HG03575 (cell line): ENCODE measurements at regions not wholly inside any gene's neighbourhood (a gene's known extent, or its start where the extent isn't known, plus 50 kb on each side); places are given as distances from the start of the nearest gene placed in this dataset.

Source experiments
- ATAC-seq: cut with Tn5 transposase; IDR thresholded peaks from one replicate; pipeline ENCODE4 v1.9.1; 2021; ENCODE audit not compliant: unreplicated experiment, insufficient number of reproducible peaks, low FRiP score; ENCODE audit errors: extremely low read depth

- no peak for ATAC-seq
These were observed 395.2 kb upstream of the KIF2A start for GRCh38 chr5:61910771-61911170.

DNA sequence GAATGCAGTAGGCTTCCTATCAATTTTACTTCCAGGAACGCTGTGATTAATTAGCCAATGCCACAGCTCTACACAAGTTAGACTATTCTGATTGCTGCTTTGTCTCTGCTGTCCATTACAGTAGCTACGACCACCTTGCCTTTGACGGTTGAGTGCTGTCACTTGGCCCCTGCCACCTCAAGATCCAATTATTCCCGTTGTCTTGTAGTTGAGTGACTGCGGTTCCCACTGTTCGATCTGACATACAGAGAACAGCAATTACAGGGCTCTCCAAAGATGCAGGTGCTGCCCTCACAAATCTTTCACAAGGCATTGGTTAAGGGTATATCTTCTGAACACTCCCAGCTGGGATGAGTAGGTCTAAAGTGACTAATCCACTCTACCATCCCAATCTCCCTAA lies 393.4 kb upstream of the KIF2A start:
- no peak for ATAC-seq

DNA sequence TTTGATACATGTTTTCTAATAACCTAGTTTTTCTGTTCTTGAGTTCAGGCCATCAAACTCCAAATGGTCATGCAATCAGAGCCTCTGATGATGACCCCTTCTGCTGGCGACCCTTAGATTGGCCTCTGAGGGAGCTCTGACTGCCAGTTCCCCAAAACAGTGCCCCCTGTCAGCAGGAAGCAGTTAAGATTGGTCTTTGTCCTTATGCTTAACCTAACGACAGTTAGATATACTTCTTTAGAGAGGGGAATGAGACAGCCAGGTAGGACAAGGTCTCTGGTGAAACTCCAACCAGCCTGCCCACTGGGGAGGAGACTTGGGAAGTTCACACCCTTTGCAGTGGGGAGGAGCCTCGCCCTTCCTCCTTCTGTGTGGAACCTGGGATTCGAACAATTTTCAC lies 390.4 kb upstream of the KIF2A start:
- no peak for ATAC-seq

GRCh38 chr5:61916621-61917620 lies 389.1 kb upstream of the KIF2A start:
- no peak for ATAC-seq

- no peak for ATAC-seq
These were observed 387.4 kb upstream of the KIF2A start for GRCh38 chr5:61918611-61919010.

- no peak for ATAC-seq
These were observed 386.1 kb upstream of the KIF2A start for GRCh38 chr5:61919920-61920319.

DNA sequence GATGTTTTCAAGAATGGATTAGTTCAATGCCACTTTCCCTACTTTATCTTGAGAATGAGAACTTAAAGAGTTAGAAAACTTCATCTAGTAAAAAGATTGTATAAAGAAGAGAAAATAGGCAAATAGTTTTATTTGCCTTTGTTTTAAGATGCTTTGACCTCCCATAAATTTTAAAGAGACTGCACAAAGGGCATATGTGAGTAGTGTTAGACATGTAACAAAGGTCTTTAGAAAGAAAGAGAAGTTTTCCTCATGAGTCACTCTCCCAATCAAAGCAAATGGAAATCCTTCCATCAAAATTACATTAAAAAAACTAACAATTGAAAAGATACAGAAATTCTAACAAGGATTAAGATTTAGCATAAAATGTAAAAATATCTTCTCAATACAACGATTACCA lies 381.8 kb upstream of the KIF2A start:
- no peak for ATAC-seq

GRCh38 chr5:61926911-61927310 lies 379.1 kb upstream of the KIF2A start:
- no peak for ATAC-seq

GRCh38 chr5:61931236-61931635 lies 374.8 kb upstream of the KIF2A start:
- no peak for ATAC-seq

DNA sequence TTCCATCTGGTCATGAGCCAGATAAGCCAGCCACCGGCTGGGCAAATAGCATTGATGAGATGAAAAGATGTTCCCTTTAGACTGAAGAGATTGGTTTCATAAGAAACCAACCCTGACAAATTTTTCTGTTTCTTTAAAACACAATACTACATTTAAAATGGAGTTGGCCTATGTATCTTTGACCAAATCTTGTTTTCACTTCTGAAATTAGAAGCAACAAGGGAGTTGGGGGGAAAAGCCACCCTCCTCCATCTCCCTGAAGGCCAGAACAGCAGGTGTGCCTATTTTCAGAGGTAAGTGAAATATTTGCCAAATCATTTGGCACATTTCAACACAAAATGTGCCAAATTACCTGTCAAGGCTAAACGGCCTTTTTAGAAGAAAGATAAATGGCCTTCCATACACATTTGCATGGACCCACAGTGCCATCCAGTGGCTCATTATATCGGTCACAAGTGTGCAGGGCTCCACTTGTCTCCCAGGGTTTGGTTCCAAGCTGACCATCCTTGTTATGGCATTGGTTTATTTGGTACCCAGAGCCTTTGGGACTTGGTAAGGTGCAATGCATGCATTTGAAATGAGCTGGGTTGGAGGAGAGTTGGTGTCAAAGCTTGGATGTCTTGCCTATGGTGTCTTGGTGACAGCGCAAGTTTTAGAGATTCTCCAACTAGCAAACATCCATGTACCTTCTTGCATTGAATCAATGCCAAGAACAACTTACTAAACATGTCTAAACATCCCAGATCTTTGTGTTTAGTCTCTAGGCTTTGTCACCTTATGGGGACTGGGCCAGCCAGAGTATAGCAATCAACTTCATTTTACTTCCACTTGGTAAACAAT lies 372.0 kb upstream of the KIF2A start:
- ATAC-seq = no peak

DNA sequence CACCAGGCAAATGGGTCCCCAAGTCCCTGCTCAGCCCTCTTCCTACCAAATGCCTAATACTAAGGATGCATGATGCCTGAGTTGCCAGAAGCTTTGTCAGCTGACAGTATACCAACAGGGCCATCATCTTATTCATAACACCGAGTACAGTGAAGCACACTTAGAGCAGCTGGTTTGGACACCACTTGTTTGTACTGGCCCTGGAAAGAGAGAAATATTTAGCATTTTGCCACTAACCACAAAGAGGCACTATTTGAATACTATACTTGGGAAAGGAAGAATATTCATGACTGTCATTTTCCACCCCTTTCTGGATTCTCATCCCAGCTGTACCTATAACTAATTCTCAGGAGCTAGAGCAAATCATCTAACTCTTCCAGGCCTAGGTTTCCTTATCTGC lies 364.4 kb upstream of the KIF2A start:
- no peak for ATAC-seq

GRCh38 chr5:61942462-61943049 lies 363.4 kb upstream of the KIF2A start:
- ATAC-seq = no peak

DNA sequence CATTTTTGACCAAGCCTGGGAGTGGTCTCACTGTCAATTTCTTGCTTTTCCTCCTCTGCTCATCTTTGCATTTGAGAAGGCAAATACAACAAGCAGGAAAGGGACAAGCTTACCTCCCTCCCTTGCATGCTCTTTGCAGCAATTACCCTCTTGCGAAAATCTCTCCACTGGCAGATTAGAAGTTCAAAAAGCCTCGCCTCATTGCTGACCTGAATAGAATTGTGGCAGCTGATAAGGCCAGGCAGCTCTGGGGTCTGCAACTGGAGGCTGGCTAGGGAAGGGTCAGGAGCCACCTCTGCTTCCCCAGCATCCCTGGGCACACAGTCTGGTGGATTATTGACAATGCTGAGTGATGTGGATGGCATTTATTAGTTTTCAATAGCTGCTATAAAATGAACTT lies 362.3 kb upstream of the KIF2A start:
- no peak for ATAC-seq

DNA sequence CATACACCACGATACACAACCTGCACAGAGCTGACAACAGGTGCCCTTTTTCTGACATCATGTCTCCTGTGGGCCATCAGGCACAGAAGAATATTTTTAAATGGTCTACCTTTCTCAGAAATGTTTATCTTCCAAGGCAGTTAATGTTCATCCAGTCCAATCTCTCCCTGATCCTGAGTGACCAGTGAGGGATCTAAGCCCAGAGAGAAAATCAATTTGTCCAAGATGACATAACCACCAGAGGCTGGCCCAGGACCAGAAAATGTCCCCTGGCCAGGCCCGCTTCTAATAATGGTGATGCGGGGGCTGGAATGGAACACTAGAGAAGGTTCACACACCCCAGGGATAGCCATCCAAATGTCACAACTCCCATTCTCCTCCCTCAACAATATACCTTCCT lies 357.9 kb upstream of the KIF2A start:
- ATAC-seq = no peak

- no peak for ATAC-seq
These were observed 356.8 kb upstream of the KIF2A start for GRCh38 chr5:61949054-61949678.

DNA sequence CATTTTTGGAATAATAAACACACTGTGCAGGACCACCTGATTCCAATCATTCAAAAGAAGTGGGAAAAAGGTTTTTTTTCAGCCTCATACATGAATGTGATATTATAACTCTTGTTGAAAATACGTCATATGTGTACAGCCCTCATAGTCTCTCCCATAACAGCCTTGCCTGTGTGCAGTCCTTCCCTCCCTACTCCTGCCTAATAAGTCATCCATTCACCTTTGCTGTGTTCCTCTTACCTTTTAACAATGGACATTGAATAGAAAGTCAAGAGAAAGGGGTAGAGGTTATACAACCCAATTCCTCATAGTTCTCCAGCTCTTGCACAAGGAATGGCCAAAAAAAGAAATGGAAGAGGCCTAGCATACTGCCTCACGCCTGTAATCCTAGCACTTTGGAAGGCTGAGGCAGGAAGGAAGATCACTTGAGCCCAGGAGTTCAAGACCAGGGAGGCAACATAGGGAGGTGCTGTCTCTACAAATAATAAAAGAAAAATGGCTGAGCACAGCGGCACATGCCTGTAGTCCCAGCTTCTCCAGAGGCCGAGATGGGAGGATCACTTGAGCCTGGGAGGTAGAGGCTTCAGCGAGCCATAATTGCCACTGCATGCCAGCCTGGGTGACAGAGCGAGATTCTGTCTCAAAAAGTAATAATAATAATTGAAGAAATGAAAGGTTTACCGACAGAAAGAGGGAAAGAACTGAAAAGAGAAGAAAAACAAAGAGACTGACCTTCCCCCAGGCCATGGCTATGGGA lies 356.1 kb upstream of the KIF2A start:
- ATAC-seq = no peak

DNA sequence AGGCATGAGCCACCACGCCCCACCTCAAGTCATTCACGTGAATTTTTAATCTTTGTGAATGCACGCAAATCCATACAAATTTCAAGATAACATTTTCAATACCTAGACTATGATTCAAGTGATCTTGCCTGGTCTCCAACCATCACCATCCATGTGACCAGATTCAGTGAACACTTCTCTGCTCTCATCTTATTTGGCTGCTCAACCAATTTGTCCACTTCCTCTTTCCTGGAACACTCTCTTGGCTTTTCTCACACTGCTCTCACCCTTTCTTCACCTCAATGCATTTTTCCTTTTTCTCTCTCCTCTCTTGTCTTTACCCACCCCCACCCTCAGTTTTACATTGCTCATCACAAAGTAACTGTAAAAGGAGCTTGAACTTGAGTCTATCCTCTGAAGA lies 354.7 kb upstream of the KIF2A start:
- no peak for ATAC-seq

- ATAC-seq = no peak
These were observed 352.1 kb upstream of the KIF2A start for GRCh38 chr5:61953913-61954312.

DNA sequence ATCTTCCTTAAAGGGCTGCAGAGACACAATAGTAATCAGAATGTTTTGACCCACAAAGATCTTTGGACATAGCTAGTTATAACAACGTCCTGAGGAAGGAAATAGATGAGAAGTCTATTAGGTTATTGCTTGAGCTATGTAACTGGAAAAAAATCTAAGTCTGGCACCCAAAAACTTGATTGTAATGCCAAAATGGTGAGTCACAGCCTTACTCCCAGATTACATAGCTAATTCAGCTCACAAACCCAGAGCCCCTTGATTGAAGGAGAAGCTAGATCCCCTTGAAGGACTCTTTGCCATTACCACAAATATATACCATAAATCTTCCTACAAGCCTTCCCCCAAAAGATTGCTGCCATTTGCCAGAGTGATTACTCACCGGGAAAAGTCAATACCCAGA lies 341.8 kb upstream of the KIF2A start:
- ATAC-seq = no peak
